K562 (cell line): ENCODE measurements at regions not wholly inside any gene's neighbourhood (a gene's known extent, or its start where the extent isn't known, plus 50 kb on each side); places are given as distances from the start of the nearest gene placed in this dataset.

Experiments
- ATAC-seq: fragments of 200-7000 bp; cut with Tn5 transposase; 3 replicates; pipeline ENCODE4 v1.9.1; 2020; ENCODE audit warnings: moderate library complexity
- BruUV-seq: library from RNA; stranded (reverse); fragments of 400-500 nt; replicated peaks from 2 replicates; lab custom pipeline; 2021; lab: Mats Ljungman, UMichigan
- CTCF ChIA-PET: fragments of 300-600 bp; formaldehyde crosslinking; extraction: SDS; loops from one replicate; lab custom pipeline; 2021; ENCODE audit warnings: low intra/inter-chr PET ratio; lab: Yijun Ruan, JAX
- POLR2A ChIA-PET: fragments of 300-600, 350-650 bp; sonication (Branson Sonifier 250); formaldehyde crosslinking; extraction: SDS; loops from one replicate; lab custom pipeline; 2021; ENCODE audit warnings: antibody characterized with exemption, inconsistent platforms; lab: Yijun Ruan, JAX
- DNase-seq, 4 experiments: peaks; one replicate each; pipeline versions ENCODE4 v3.0.0 to v3.0.0-alpha.2; 2011 to 2018; ENCODE audit warnings: low spot score in 3 of 4, mixed read lengths in 3 of 4; ENCODE audit errors: extremely low read depth in 1 of 4
- FAIRE-seq: peaks from 2 replicates; lab custom pipeline; 2011; peaks lifted over from hg19 to GRCh38; lab: Jason Lieb, UNC
- H2AFZ ChIP-seq: 2 replicates; pipeline ENCODE4 v1.6.0; 2011; ENCODE audit warnings: low read depth, low read length, control low read depth, inconsistent platforms
- H3K27ac ChIP-seq: fragments of 200-600 bp; 3 replicates; pipeline ENCODE4 v1.8.0; 2011; ENCODE audit warnings: low read depth, mild to moderate bottlenecking, control low read depth, inconsistent platforms, low read length, moderate library complexity, mixed read lengths; ENCODE audit errors: extremely low read depth
- H3K27me3 ChIP-seq, 2 experiments: fragments of 300-600 bp in 1 of 2; 2 replicates in 1 of 2; 3 replicates in 1 of 2; pipeline versions ENCODE4 v1.6.0 to v1.8.0; 2011; ENCODE audit warnings: inconsistent platforms in 2 of 2, low read length in 2 of 2, mild to moderate bottlenecking in 1 of 2, mixed read lengths in 1 of 2, moderate library complexity in 1 of 2; ENCODE audit not compliant: control insufficient read depth in 2 of 2, insufficient read depth in 2 of 2
- H3K36me3 ChIP-seq: fragments of 300-600 bp; 3 replicates; pipeline ENCODE4 v1.8.0; 2011; ENCODE audit warnings: mild to moderate bottlenecking, low read length, inconsistent platforms; ENCODE audit not compliant: control insufficient read depth, insufficient read depth
- H3K4me1 ChIP-seq, 2 experiments: fragments of 200-600 bp in 1 of 2; replicated peaks in 1 of 2; 2 replicates in 1 of 2; 3 replicates in 1 of 2; pipeline versions ENCODE4 v1.5.1 to v1.8.0; 2011; ENCODE audit warnings: inconsistent platforms in 2 of 2, low read length in 2 of 2, mild to moderate bottlenecking in 1 of 2, mixed read lengths in 1 of 2, moderate library complexity in 1 of 2; ENCODE audit not compliant: control insufficient read depth in 2 of 2, insufficient read depth in 2 of 2
- H3K4me2 ChIP-seq: 2 replicates; pipeline ENCODE4 v1.6.1; 2011; ENCODE audit warnings: low read length, control low read depth, inconsistent platforms, mixed read lengths; ENCODE audit not compliant: insufficient read depth
- H3K4me3 ChIP-seq: fragments of 200-600 bp; sonication (generic), shearing (Covaris generic); 2 replicates; pipeline ENCODE4 v1.5.1; 2016; ENCODE audit warnings: control low read depth, inconsistent platforms
- H3K79me2 ChIP-seq: fragments of 200-600 bp; 3 replicates; pipeline ENCODE4 v1.8.0; 2011; ENCODE audit warnings: low read length, inconsistent platforms; ENCODE audit not compliant: control insufficient read depth, insufficient read depth
- H3K9ac ChIP-seq, 2 experiments: 2 replicates each; pipeline versions ENCODE4 v1.6.0 to v1.6.1; 2011; ENCODE audit warnings: low read depth in 2 of 2, low read length in 2 of 2, control low read depth in 1 of 2, inconsistent platforms in 1 of 2, mild to moderate bottlenecking in 1 of 2, mixed read lengths in 1 of 2; ENCODE audit not compliant: insufficient read depth in 1 of 2
- H3K9me1 ChIP-seq: one replicate; pipeline ENCODE4 v1.6.0; 2011; ENCODE audit warnings: inconsistent platforms, mild to moderate bottlenecking, low read length, moderate library complexity; ENCODE audit not compliant: control insufficient read depth, insufficient read depth
- H3K9me3 ChIP-seq: replicated peaks from 2 replicates; pipeline ENCODE4 v1.5.1; 2011; ENCODE audit warnings: low read depth, low read length, inconsistent platforms; ENCODE audit not compliant: control insufficient read depth, insufficient read depth
- H4K20me1 ChIP-seq: replicated peaks from 2 replicates; pipeline ENCODE4 v1.6.1; 2011; ENCODE audit warnings: low read length, inconsistent platforms, mixed read lengths; ENCODE audit not compliant: control insufficient read depth, insufficient read depth
- BACH1 ChIP-seq: fragments of 200-800 bp; sonication (Bioruptor generic); IDR thresholded peaks from 2 replicates; pipeline ENCODE4 v1.6.1; 2016; ENCODE audit warnings: missing genetic modification characterization, missing compliant biosample characterization
- BDP1 ChIP-seq: IDR thresholded peaks from 3 replicates; pipeline ENCODE4 v1.6.1; 2011; ENCODE audit not compliant: insufficient read length, insufficient read depth
- HLTF ChIP-seq: fragments of 450-650 bp; IDR thresholded peaks from 2 replicates; pipeline ENCODE4 v1.6.1; 2016
- JUNB ChIP-seq: fragments of 450-650 bp; formaldehyde crosslinking; conservative IDR thresholded peaks from 2 replicates; pipeline ENCODE4 v1.4.0; 2020; ENCODE audit warnings: mild to moderate bottlenecking
- PHB ChIP-seq: fragments of 250-450 bp; sonication (Bioruptor Pico); IDR thresholded peaks from 2 replicates; pipeline ENCODE4 v1.5.0; 2021
- PURB ChIP-seq: sonication (generic); formaldehyde crosslinking; IDR thresholded peaks from 2 replicates; pipeline ENCODE4 v1.9.0; 2021; ENCODE audit warnings: low read depth, mild to moderate bottlenecking, missing genetic modification reagents
- RBFOX2 ChIP-seq: fragments of 200-400 bp; formaldehyde crosslinking; IDR thresholded peaks from 2 replicates; pipeline ENCODE4 v1.6.1; 2017; ENCODE audit warnings: low read depth, mild to moderate bottlenecking, low read length, moderate library complexity
- STAT5B ChIP-seq: fragments of 250-450 bp; sonication (Bioruptor Pico); IDR thresholded peaks from 2 replicates; pipeline ENCODE4 v1.8.0; 2021; ENCODE audit warnings: mild to moderate bottlenecking, inconsistent platforms
- THRAP3 ChIP-seq: fragments of 450-650 bp; IDR thresholded peaks from 2 replicates; pipeline ENCODE4 v1.6.1; 2016; ENCODE audit warnings: mild to moderate bottlenecking, inconsistent platforms, borderline replicate concordance
- ZNF277 ChIP-seq: fragments of 250-450 bp; sonication (Bioruptor Pico); IDR thresholded peaks from 2 replicates; pipeline ENCODE4 v1.8.0; 2022; ENCODE audit warnings: inconsistent platforms, mild to moderate bottlenecking, moderate library complexity, borderline replicate concordance
- ZNF398 ChIP-seq: fragments of 250-450 bp; sonication (Bioruptor Pico); IDR thresholded peaks from 2 replicates; pipeline ENCODE4 v1.8.0; 2021; ENCODE audit warnings: moderate library complexity, mild to moderate bottlenecking, inconsistent platforms
- whole genome bisulfite sequencing: fragments of 100-300 bp; shearing (Covaris generic); methylation state at CpG from one replicate; pipeline ENCODE4 v1.1.6; 2016; ENCODE audit warnings: low coverage, mixed read lengths; ENCODE audit not compliant: insufficient coverage; ENCODE audit errors: missing lambda C conversion rate; 5-methylcytosine and 5-hydroxymethylcytosine counted together
- in situ Hi-C: fragments of 300-500 bp; cut with MboI; formaldehyde crosslinking; loops from 4 replicates; pipeline ENCODE4 v1.15.0; 2018; ENCODE audit warnings: inconsistent platforms, mixed read lengths
- intact Hi-C: fragments of 100-400 bp; cut with micrococcal nuclease; formaldehyde crosslinking; loops from 2 replicates; pipeline ENCODE4 v1.14.2; 2022

GRCh38 chr5:152599096-152599495 is 194.0 kb upstream of the NMUR2 start:
- intact Hi-C loops, result no loop called here
- FAIRE-seq, result no peak
- TF ChIP-seq ZNF398 (no peak), PHB (CRISPR knock-in tag) (no peak), PURB (CRISPR knock-in tag) (no peak), HLTF (no peak), THRAP3 (no peak), BDP1 (no peak), BACH1 (tag) (no peak), RBFOX2 (no peak), ZNF277 (CRISPR knock-in tag) (no peak), STAT5B (CRISPR knock-in tag) (no peak), JUNB (no peak)
- Histone ChIP-seq H3K4me2 (no peak overlapping the region), H3K9me1 (no peaks in the 10 kb centered on the region), H3K4me1 (no peaks in the 10 kb centered on the region), H4K20me1 (no peaks in the 10 kb centered on the region), H2AFZ (no peak overlapping the region), H3K36me3 (no peaks in the 10 kb centered on the region), H3K79me2 (no peaks in the 10 kb centered on the region), H3K27me3 (no peaks in the 10 kb centered on the region), H3K9me3 (peaks cover 3% of the 10 kb centered on the region; the same call in 1 of the 2 replicates), H3K4me3 (no peak overlapping the region), H3K9ac (no peak overlapping the region), H3K27ac (no peak overlapping the region)
- CTCF ChIA-PET, result no interaction called here
- BruUV-seq, result no TSS peak
- DNase-seq, result no peak
- in situ Hi-C loops, result no loop called here
- 0% methylated on average over 1 of the region's 1 CpG for WGBS
- no peak for ATAC-seq
- POLR2A ChIA-PET, result no interaction called here
